PC-9 (cell line): ENCODE measurements at regions not wholly inside any gene's neighbourhood (a gene's known extent, or its start where the extent isn't known, plus 50 kb on each side); places are given as distances from the start of the nearest gene placed in this dataset.

Experiments
- BruUV-seq: library from RNA; stranded (reverse); fragments of 400-500 nt; replicated peaks from 2 replicates; lab custom pipeline; 2021; lab: Mats Ljungman, UMichigan
- CTCF ChIA-PET: fragments of 300-600 bp; sonication (Branson Sonifier 250); formaldehyde crosslinking; loops from one replicate; lab custom pipeline; 2022; ENCODE audit warnings: antibody characterized with exemption; lab: Charles Lee
- POLR2A ChIA-PET: fragments of 300-600 bp; sonication (Branson Sonifier 250); formaldehyde crosslinking; loops from one replicate; lab custom pipeline; 2022; ENCODE audit warnings: antibody characterized with exemption; ENCODE audit not compliant: unreplicated experiment; lab: Charles Lee
- DNase-seq, 2 experiments: peaks; one replicate each; pipeline versions ENCODE4 v3.0.0 to v3.0.0-alpha.2; 2015 to 2022; ENCODE audit warnings: mixed read lengths in 1 of 2
- H2AFZ ChIP-seq: fragments of 200-600 bp; sonication (generic); 2 replicates; pipeline ENCODE4 v1.8.1; 2017; ENCODE audit warnings: antibody characterized with exemption
- H3F3A ChIP-seq: fragments of 200-600 bp; sonication (generic); 2 replicates; pipeline ENCODE4 v1.8.1; 2017; ENCODE audit warnings: antibody characterized with exemption, mild to moderate bottlenecking, low read depth; ENCODE audit not compliant: insufficient read depth
- H3K27ac ChIP-seq: fragments of 200-600 bp; sonication (generic); 2 replicates; pipeline ENCODE4 v1.6.1; 2016; ENCODE audit warnings: mixed run types
- H3K27me3 ChIP-seq: fragments of 200-600 bp; sonication (generic); 2 replicates; pipeline ENCODE4 v1.6.1; 2016; ENCODE audit warnings: low read depth, mixed run types; ENCODE audit not compliant: insufficient read depth
- H3K36me3 ChIP-seq: fragments of 200-600 bp; sonication (generic); 2 replicates; pipeline ENCODE4 v1.6.1; 2016; ENCODE audit warnings: low read depth, mixed run types
- H3K4me1 ChIP-seq: fragments of 200-600 bp; sonication (generic); replicated peaks from 2 replicates; pipeline ENCODE4 v1.6.1; 2016; ENCODE audit warnings: mixed run types; ENCODE audit not compliant: insufficient read depth
- H3K4me2 ChIP-seq: fragments of 200-600 bp; sonication (generic); 2 replicates; pipeline ENCODE4 v1.6.1; 2017; ENCODE audit warnings: mixed run types
- H3K4me3 ChIP-seq: fragments of 200-600 bp; sonication (generic); 2 replicates; pipeline ENCODE4 v1.6.1; 2016; ENCODE audit warnings: mixed run types
- H3K79me2 ChIP-seq: fragments of 200-600 bp; sonication (generic); 2 replicates; pipeline ENCODE4 v1.6.1; 2017; ENCODE audit warnings: low read depth, mixed run types
- H3K9me2 ChIP-seq: fragments of 200-600 bp; sonication (generic); 2 replicates; pipeline ENCODE4 v1.8.1; 2017; ENCODE audit warnings: mild to moderate bottlenecking; ENCODE audit not compliant: insufficient read depth
- H3K9me3 ChIP-seq: fragments of 200-600 bp; sonication (generic); 2 replicates; pipeline ENCODE4 v1.8.1; 2016; ENCODE audit warnings: low read depth; ENCODE audit not compliant: insufficient read depth
- H4K20me1 ChIP-seq: fragments of 200-600 bp; sonication (generic); 2 replicates; pipeline ENCODE4 v1.8.1; 2017; ENCODE audit not compliant: insufficient read depth
- CTCF ChIP-seq: fragments of 200-600 bp; sonication (generic); conservative IDR thresholded peaks from 2 replicates; pipeline ENCODE4 v1.6.1; 2017; ENCODE audit warnings: mixed run types, antibody characterized with exemption, mild to moderate bottlenecking, moderate library complexity
- EZH2 ChIP-seq: fragments of 200-600 bp; sonication (generic); IDR thresholded peaks from 2 replicates; pipeline ENCODE4 v1.8.0; 2017; ENCODE audit warnings: antibody characterized with exemption, low read depth
- intact Hi-C: fragments of 100-400 bp; cut with micrococcal nuclease; formaldehyde crosslinking; loops from one replicate; pipeline ENCODE4 v1.10.0; 2022; ENCODE audit not compliant: unreplicated experiment

- no peak overlapping the region for H3K27ac ChIP-seq
- H3K4me2 ChIP-seq = no peak overlapping the region
- no peaks in the 10 kb centered on the region for H4K20me1 ChIP-seq
- ChIA-PET POLR2A (no interaction called here), CTCF (interaction anchor here (1.6 kb wide), 1 partner anchor 171 kb away, joined by 16 read pairs; no protein-coding TSS in a partner anchor)
- intact Hi-C loops = loop anchor here (1.0 to 10.0 kb wide), 2 partner anchors 170 to 1190 kb away; no protein-coding TSS in a partner anchor
- no TSS peak for BruUV-seq
- H3K4me3 ChIP-seq = no peak overlapping the region
- no peaks in the 10 kb centered on the region for H3K9me2 ChIP-seq
- TF ChIP-seq CTCF = no peak
- no peak for TF ChIP-seq EZH2
- H3K4me1 ChIP-seq = no peaks in the 10 kb centered on the region
- H3K9me3 ChIP-seq = 0 out of 2 replicates have a peak, but pooled peaks cover 5% of the 10 kb centered on the region
- H3F3A ChIP-seq = no peaks in the 10 kb centered on the region
- DNase-seq = no peak
- no peak overlapping the region for H2AFZ ChIP-seq
- no peaks in the 10 kb centered on the region for H3K36me3 ChIP-seq
- no peaks in the 10 kb centered on the region for H3K79me2 ChIP-seq
- no peaks in the 10 kb centered on the region for H3K27me3 ChIP-seq
Observed at GRCh38 chr1:221264848-221265247, 385.6 kb downstream of the HLX start.

- H3K9me3 ChIP-seq = 0 out of 2 replicates have a peak, but pooled peaks cover 4% of the 10 kb centered on the region
- no peaks in the 10 kb centered on the region for H4K20me1 ChIP-seq
- H3K4me2 ChIP-seq = no peak overlapping the region
- DNase-seq = no peak
- no peak overlapping the region for H2AFZ ChIP-seq
- ChIA-PET POLR2A (interaction anchor here (0.6 kb wide), 2 partner anchors 20 to 128 kb away, joined by 3 to 5 read pairs; no protein-coding TSS in a partner anchor), CTCF (no interaction called here)
- H3K4me1 ChIP-seq = no peaks in the 10 kb centered on the region
- H3K79me2 ChIP-seq = no peaks in the 10 kb centered on the region
- TF ChIP-seq CTCF (no peak), EZH2 (no peak)
- H3K4me3 ChIP-seq = no peak overlapping the region
- no TSS peak for BruUV-seq
- H3K36me3 ChIP-seq = no peaks in the 10 kb centered on the region
- H3F3A ChIP-seq = no peaks in the 10 kb centered on the region
- intact Hi-C loops = loop anchor here (10.0 kb wide), 1 partner anchor 1187 kb away; no protein-coding TSS in a partner anchor
- H3K9me2 ChIP-seq = no peaks in the 10 kb centered on the region
- no peaks in the 10 kb centered on the region for H3K27me3 ChIP-seq
- no peak overlapping the region for H3K27ac ChIP-seq
Observed at GRCh38 chr1:221268295-221268694, 389.1 kb downstream of the HLX start.

GRCh38 chr1:221271701-221272100 is 392.5 kb downstream of the HLX start:
- Histone ChIP-seq H3K9me2 (no peaks in the 10 kb centered on the region), H3K4me3 (no peak overlapping the region), H3F3A (no peaks in the 10 kb centered on the region), H3K27me3 (no peaks in the 10 kb centered on the region), H3K79me2 (no peaks in the 10 kb centered on the region), H4K20me1 (no peaks in the 10 kb centered on the region), H3K9me3 (no peaks in the 10 kb centered on the region), H2AFZ (no peak overlapping the region), H3K4me2 (no peak overlapping the region), H3K27ac (no peak overlapping the region), H3K4me1 (no peaks in the 10 kb centered on the region), H3K36me3 (no peaks in the 10 kb centered on the region)
- intact Hi-C loops = no loop called here
- BruUV-seq = no TSS peak
- ChIA-PET CTCF (no interaction called here), POLR2A (no interaction called here)
- TF ChIP-seq EZH2 (no peak), CTCF (no peak)
- DNase-seq = no peak
